GM11168 (cell line): ENCODE measurements at regions not wholly inside any gene's neighbourhood (a gene's known extent, or its start where the extent isn't known, plus 50 kb on each side); places are given as distances from the start of the nearest gene placed in this dataset.
"Not testable (repeated sequence)": the region's sequence is repeated elsewhere in the genome, so short reads cannot be mapped to it uniquely, and the experiment has no call there.

ENCODE experiments used
- in situ Hi-C: fragments of 300-500 bp; cut with MboI; formaldehyde crosslinking; loops from one replicate; pipeline ENCODE4 v1.12.0; 2022; ENCODE audit warnings: low sequenced_read_pairs; ENCODE audit not compliant: unreplicated experiment

GRCh38 chr2:217363470-217363869 lies 503.6 kb upstream of the TNP1 start:
- in situ Hi-C loops, result no loop called here

DNA sequence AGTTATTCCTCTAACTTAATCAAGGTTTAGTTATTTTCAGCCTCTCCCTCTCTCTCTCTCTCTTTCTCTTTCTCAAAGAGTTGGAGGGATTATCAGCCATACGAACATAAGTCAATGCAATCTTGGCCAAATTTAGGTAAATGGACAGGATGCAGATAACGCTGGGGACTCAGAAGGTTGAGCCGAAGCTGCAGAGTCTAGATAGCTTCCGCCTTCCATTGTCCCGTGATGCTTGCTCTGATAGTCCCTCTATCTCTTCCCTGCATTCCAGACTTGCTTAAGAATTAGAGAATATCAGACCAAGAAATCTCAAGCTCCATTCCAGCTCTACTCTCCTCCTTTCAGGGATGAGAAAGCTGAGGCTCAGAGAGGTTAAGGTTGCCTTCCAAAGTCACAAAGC lies 502.8 kb upstream of the TNP1 start:
- in situ Hi-C loops, result no loop called here

DNA sequence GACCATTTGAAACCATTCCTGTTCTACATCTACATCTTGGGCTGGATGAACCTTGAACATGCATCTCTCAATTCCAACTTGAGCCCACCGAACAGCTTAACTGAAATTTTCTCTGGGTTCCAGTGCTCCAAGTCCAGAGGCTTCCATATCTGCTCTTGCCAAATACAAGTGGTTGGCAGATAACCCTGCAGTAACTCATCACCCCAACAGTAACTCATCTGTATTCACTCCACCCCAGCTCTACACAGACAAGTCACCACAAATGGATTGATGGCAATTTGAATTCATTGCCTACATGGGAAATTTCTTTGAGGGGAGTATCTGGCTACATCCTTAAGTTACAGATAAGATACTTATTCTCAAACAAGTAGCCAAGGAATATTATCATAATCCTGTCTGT lies 502.4 kb upstream of the TNP1 start:
- in situ Hi-C loops, result no loop called here

GRCh38 chr2:217361483-217361880 lies 501.6 kb upstream of the TNP1 start:
- in situ Hi-C loops, result no loop called here

DNA sequence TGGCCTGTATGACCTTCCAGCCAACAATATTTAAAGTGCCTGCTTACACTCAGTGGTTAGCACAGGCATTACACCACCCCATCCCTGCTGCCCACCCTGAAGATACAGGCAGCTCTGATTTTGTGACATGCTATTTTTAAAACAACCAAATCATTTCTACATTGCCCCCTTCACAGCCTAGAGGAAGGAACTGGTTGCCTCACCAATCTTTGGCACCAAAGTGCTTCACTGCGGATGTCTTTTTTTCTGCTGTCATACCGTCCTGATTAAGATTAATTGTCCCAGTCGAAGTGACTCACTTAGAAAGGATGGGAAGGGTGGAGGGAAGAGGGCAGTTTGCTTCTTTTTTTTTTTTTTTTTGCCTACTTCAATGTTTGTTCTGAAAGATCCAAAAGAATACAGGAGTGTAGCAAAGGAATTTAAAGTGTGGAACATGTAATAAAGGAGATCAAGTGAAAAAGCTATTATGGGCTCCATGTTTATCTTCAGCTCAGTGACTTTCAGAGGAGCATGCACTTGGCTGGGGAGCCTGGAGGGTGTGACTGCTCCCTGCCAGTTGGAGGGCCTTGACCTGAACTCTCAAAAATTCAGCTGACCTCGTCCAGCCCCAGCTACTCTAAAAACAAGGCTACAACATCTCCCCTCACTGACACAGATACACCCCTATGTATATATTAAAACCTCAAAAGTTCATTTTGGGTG lies 501.1 kb upstream of the TNP1 start:
- in situ Hi-C loops, result no loop called here

DNA sequence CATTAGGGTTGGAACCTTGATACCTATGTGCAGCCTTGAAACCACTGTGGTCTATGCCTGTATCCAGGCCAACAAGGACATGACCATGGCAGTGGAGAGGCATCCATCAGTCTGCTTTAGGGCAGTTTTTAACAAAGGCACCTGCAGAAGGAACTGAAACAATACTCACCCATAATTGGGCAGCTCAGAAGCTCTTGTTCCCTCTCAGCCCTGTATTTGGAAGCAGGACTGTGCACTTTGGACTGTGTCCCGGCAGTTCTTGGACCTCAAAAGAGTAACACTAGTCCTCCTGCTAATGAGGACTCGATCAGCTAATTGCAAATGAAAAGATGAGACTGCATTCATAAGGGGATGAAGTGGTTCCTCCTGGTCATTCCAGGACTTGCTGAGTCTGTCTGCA lies 500.2 kb upstream of the TNP1 start:
- in situ Hi-C loops, result no loop called here

- in situ Hi-C loops, result no loop called here
Observed at GRCh38 chr2:217357886-217358620, 498.2 kb upstream of the TNP1 start.

DNA sequence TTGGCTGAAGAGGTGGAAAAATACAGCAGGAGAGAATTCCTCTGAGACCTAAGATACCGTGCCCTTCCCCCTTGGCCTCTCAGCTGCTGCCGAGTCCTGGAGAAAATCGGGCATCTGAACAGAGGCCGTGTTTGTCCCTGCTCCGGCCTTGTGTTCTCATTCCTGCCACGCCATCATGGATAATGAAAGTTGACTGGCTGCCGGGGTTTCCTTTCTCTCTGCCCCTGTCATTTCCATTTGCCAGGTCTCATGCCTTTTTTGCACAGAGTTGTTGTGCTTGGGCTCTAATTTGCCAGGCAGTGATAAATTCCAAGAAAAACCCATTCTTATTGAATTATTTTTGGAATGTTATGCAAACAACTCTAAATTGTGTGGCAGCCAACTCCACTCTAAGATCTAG lies 496.9 kb upstream of the TNP1 start:
- in situ Hi-C loops, result no loop called here

DNA sequence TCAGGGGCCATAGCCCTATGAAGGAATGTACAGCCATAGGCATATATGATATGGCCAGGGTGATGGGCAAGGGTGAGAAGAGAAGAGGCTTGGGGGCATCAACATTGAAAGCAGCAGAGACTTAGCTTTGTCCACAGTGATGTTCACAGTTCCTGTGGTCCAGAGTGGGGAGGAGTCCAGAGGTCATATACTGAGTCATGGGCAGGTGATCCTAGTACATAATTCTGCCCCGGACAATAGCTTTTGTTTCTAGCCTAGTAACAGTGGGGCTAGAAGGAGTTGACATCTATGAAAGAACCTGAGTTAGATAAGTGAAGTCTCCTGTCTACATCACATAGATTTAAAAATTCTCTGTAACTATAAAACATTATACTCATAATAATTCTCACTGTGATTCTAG lies 496.3 kb upstream of the TNP1 start:
- in situ Hi-C loops, result no loop called here

DNA sequence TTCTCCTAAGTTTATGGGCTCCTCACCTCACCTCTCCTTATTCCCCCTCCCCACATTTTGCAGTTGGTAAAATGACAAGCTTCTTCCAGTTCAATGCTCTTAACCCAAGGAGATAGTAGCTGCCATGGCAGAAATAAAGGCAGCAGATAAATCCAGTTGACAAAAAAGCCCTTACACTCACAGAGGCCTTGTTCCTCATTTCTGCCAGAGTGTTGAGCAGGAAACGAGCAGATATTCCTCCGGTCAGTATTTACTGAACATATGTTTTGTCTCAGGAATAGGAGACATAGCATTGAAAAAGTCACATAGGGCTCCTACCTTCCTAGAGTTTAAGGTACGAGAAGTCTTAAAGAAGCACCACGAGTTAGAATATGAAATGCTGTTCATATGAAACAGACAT lies 493.7 kb upstream of the TNP1 start:
- in situ Hi-C loops, result no loop called here

DNA sequence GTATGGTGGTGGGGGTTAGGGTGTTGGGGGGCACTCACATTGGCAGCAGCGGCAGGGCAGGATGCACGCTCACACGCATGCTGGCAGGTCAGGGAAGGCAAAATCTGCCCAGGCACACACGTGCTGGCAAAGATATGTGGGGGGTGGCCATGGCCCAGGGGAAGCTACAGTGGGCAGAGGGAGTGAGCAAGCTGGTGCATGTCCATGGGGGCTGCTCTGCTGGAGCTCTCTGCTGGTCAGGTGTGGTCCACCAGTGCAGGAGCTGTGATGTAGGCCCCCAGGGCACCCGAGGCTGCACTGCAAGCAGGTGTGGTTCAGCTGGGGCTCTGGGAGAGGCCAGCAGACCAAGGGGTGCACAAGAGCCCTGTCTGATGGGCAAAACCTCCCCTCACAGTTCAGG lies 491.5 kb upstream of the TNP1 start:
- in situ Hi-C loops, result no loop called here

GRCh38 chr2:217349251-217349650 lies 489.4 kb upstream of the TNP1 start:
- in situ Hi-C loops, result no loop called here

GRCh38 chr2:217347630-217348029 lies 487.8 kb upstream of the TNP1 start:
- in situ Hi-C loops, result not testable (repeated sequence)

GRCh38 chr2:217346043-217346442 lies 486.2 kb upstream of the TNP1 start:
- in situ Hi-C loops, result not testable (repeated sequence)

DNA sequence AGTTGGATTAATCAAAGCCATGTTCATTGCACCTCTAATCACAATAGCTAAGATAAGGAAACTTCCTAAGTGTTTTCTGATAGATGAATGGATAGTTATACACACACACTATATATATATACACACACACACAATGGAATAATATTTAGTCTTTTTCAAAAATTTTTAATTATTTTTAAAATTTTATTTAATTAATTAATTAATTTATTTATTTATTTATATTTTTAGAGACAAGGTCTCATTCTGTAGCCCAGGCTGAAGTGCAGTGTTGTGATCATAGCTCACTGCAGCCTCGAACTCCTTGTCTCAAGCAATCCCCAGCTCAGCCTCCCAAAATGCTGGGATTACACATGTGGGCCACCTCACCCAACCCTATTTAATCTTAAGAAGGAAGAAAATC lies 481.0 kb upstream of the TNP1 start:
- in situ Hi-C loops, result no loop called here

DNA sequence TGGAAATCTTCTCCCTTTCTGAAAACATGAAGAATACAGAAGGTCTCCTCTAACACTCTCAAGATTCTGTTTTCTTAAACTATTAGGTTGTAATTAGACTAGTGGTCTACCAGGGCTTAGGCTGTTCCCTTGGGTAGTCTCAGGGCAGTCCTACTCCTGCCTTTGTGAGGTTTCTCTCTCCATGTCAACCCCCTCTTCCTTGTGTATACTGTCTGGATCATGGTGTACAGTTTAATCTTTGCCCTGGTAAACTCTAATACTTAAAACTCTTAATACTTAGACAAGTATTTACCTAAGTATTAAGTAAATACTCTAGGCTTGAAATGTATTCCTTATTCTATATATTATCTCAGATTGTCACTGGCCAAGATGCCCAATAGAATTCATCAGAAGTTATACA lies 480.3 kb upstream of the TNP1 start:
- in situ Hi-C loops, result no loop called here

DNA sequence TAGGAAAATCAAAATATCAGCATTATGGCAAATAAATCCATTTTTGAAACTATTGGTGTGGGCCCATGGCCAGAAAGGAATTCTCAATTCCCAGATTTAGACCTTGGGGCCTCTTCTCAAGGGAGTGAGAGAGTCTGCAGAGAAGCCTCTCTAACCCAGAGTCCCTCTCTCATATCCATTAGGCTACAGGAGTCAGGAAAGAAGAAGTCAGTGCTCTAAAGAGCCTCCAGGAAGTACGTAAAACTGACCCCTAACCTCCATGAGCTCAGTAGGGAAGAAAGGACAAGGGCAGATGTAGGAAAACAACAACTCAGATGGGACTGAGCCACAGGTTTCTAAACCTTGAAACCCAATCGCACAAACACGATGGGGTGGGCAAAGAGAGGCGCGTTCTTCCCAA lies 479.9 kb upstream of the TNP1 start:
- in situ Hi-C loops, result no loop called here

- in situ Hi-C loops, result no loop called here
Observed at GRCh38 chr2:217338306-217338916, 478.5 kb upstream of the TNP1 start.

GRCh38 chr2:217337771-217338170 lies 477.9 kb upstream of the TNP1 start:
- in situ Hi-C loops, result no loop called here

DNA sequence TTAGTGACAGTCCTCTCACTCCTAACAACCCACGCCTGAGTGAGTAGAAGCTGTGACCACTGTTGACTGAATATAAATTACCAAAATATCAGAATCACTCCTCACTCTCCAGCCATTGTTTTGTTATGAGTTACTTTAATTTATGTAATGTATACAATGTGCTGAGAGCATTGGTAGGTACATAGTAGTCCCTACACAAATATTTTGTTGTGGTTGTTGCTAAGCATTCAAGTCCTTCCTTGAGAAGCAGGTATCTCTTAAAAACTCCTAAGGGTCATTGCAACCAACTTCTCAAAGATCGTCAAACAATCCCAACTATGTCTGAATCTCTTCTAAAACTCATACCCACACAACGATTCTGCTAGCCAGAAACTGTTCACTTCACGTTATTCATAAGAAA lies 476.8 kb upstream of the TNP1 start:
- in situ Hi-C loops, result no loop called here

DNA sequence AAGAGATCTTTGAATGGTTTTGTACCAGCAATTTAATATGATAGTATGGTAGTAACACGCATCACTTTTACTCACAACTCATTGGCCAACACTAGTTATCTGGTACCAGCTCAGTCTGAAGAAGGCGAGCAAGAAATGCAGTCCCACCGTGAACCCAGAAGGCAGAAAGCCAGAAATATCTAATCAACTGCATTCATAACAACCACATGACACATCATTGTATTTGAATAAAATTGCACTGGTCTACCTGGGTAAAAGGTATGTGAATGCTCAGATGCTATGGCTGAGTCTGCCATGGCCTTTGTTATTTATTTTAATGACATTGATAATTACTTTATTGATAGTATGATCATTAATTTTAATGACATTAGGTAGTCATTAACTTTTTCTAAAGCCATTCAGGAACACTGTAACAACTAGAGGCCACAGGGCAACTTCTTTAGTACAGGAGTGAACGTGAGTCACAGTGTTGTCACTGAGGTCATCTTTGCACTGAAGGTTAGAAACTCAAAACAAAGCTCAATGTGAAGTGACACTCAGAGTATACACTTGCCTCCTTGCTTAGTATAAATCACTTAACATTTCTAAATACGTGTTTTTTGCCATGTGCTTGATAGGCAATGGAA lies 475.6 kb upstream of the TNP1 start:
- in situ Hi-C loops, result no loop called here
